IMR-90 (cell line): ENCODE measurements at regions not wholly inside any gene's neighbourhood (a gene's known extent, or its start where the extent isn't known, plus 50 kb on each side); places are given as distances from the start of the nearest gene placed in this dataset.

ENCODE experiments used
- ATAC-seq: fragments of 200-7000 bp; cut with Tn5 transposase; 2 replicates; pipeline ENCODE4 v1.9.1; 2020; ENCODE audit warnings: low read depth, mild to moderate bottlenecking, moderate library complexity
- BruUV-seq: library from RNA; stranded (reverse); fragments of 400-500 nt; replicated peaks from 2 replicates; lab custom pipeline; 2021; lab: Mats Ljungman, UMichigan
- CTCF ChIA-PET: fragments of 300-600 bp; formaldehyde crosslinking; extraction: SDS; loops from one replicate; lab custom pipeline; 2021; ENCODE audit warnings: antibody characterized with exemption; lab: Yijun Ruan, JAX
- POLR2A ChIA-PET: fragments of 300-600 bp; sonication (Branson Sonifier 250); formaldehyde crosslinking; loops from one replicate; lab custom pipeline; 2022; ENCODE audit warnings: antibody characterized with exemption; ENCODE audit not compliant: unreplicated experiment; lab: Charles Lee
- DNase-seq: peaks from one replicate; pipeline ENCODE4 v3.0.0; 2013
- H2AFZ ChIP-seq: replicated peaks from 2 replicates; pipeline ENCODE3; 2013; ENCODE audit warnings: low read length, mild to moderate bottlenecking; ENCODE audit not compliant: poor library complexity
- H2AK5ac ChIP-seq: 2 replicates; pipeline ENCODE4 v1.6.1; 2013; ENCODE audit warnings: low read depth, low read length, inconsistent platforms
- H2AK9ac ChIP-seq: replicated peaks from 2 replicates; pipeline ENCODE3; 2013; ENCODE audit warnings: mild to moderate bottlenecking, low read depth, low read length, moderate library complexity; ENCODE audit not compliant: poor library complexity
- H2BK120ac ChIP-seq: 2 replicates; pipeline ENCODE4 v1.6.1; 2013; ENCODE audit warnings: low read depth, low read length, inconsistent platforms
- H2BK15ac ChIP-seq: 3 replicates; pipeline ENCODE4 v1.6.1; 2013; ENCODE audit warnings: low read depth, low read length, inconsistent platforms
- H2BK20ac ChIP-seq: 2 replicates; pipeline ENCODE4 v1.6.1; 2013; ENCODE audit warnings: low read depth, mild to moderate bottlenecking, inconsistent platforms, low read length, moderate library complexity
- H2BK5ac ChIP-seq: 2 replicates; pipeline ENCODE4 v1.6.1; 2013; ENCODE audit warnings: mild to moderate bottlenecking, low read depth, low read length, inconsistent platforms; ENCODE audit not compliant: poor library complexity, severe bottlenecking
- H3K14ac ChIP-seq: replicated peaks from 2 replicates; pipeline ENCODE4 v1.6.1; 2013; ENCODE audit warnings: low read depth, low read length, inconsistent platforms
- H3K18ac ChIP-seq: 2 replicates; pipeline ENCODE4 v1.6.1; 2013; ENCODE audit warnings: low read depth, low read length, control low read depth
- H3K23ac ChIP-seq: 2 replicates; pipeline ENCODE4 v1.6.1; 2013; ENCODE audit warnings: low read depth, low read length, inconsistent platforms
- H3K27ac ChIP-seq: 2 replicates; pipeline ENCODE4 v1.5.1; 2013; ENCODE audit warnings: mild to moderate bottlenecking, control low read depth, low read length; ENCODE audit not compliant: insufficient read depth
- H3K27me3 ChIP-seq: 2 replicates; pipeline ENCODE4 v1.6.1; 2013; ENCODE audit warnings: low read length; ENCODE audit not compliant: control insufficient read depth, insufficient read depth
- H3K36me3 ChIP-seq: 2 replicates; pipeline ENCODE4 v1.6.1; 2013; ENCODE audit warnings: low read length, mixed read lengths; ENCODE audit not compliant: control insufficient read depth, insufficient read depth
- H3K4ac ChIP-seq: 2 replicates; pipeline ENCODE4 v1.6.1; 2013; ENCODE audit warnings: low read depth, low read length, inconsistent platforms
- H3K4me1 ChIP-seq: 2 replicates; pipeline ENCODE4 v1.6.1; 2013; ENCODE audit warnings: low read length, mixed read lengths; ENCODE audit not compliant: control insufficient read depth, insufficient read depth
- H3K4me2 ChIP-seq: 2 replicates; pipeline ENCODE4 v1.6.1; 2013; ENCODE audit warnings: low read depth, mild to moderate bottlenecking, control low read depth, low read length, moderate library complexity
- H3K4me3 ChIP-seq: 2 replicates; pipeline ENCODE4 v1.5.1; 2013; ENCODE audit warnings: low read depth, mild to moderate bottlenecking, control low read depth, low read length, moderate library complexity; ENCODE audit not compliant: insufficient read depth
- H3K56ac ChIP-seq: 2 replicates; pipeline ENCODE4 v1.6.1; 2013; ENCODE audit warnings: low read length, inconsistent platforms; ENCODE audit not compliant: insufficient read depth; ENCODE audit errors: extremely low read depth
- H3K79me1 ChIP-seq, 2 experiments: 2 replicates each; pipeline ENCODE4 v1.6.1; 2013; ENCODE audit warnings: low read length in 2 of 2, inconsistent platforms in 1 of 2, low read depth in 1 of 2
- H3K9ac ChIP-seq: 2 replicates; pipeline ENCODE4 v1.6.1; 2013; ENCODE audit warnings: low read depth, low read length, control low read depth
- H3K9me1 ChIP-seq: 2 replicates; pipeline ENCODE4 v1.6.1; 2013; ENCODE audit warnings: low read length, inconsistent platforms; ENCODE audit not compliant: insufficient read depth
- H3K9me3 ChIP-seq: 2 replicates; pipeline ENCODE4 v1.6.1; 2013; ENCODE audit warnings: low read length; ENCODE audit not compliant: control insufficient read depth, insufficient read depth
- H4K20me1 ChIP-seq: 2 replicates; pipeline ENCODE4 v1.6.1; 2013; ENCODE audit warnings: low read length, inconsistent platforms; ENCODE audit not compliant: insufficient read depth
- H4K5ac ChIP-seq: 2 replicates; pipeline ENCODE4 v1.6.1; 2013; ENCODE audit warnings: mild to moderate bottlenecking, low read depth, low read length, control low read depth
- H4K8ac ChIP-seq, 2 experiments: 2 replicates each; pipeline ENCODE4 v1.6.1; 2013; ENCODE audit warnings: low read depth in 2 of 2, low read length in 2 of 2, control low read depth in 1 of 2, inconsistent platforms in 1 of 2
- H4K91ac ChIP-seq: 2 replicates; pipeline ENCODE4 v1.6.1; 2013; ENCODE audit warnings: low read depth, low read length, inconsistent platforms; ENCODE audit not compliant: insufficient read depth
- CHD1 ChIP-seq: IDR thresholded peaks from 2 replicates; pipeline ENCODE4 v1.6.1; 2012; ENCODE audit warnings: low read depth, low read length, improper control_type of control experiment
- FOS ChIP-seq: fragments of 150-350 bp; IDR thresholded peaks from 2 replicates; pipeline ENCODE4 v1.6.1; 2016; ENCODE audit warnings: low read depth, low read length
- MAZ ChIP-seq: IDR thresholded peaks from 2 replicates; pipeline ENCODE4 v1.6.1; 2012; ENCODE audit warnings: low read depth, mild to moderate bottlenecking, low read length, improper control_type of control experiment, moderate library complexity, borderline replicate concordance
- NFE2L2 ChIP-seq: fragments of 150-350 bp; IDR thresholded peaks from 2 replicates; pipeline ENCODE4 v1.6.1; 2016; ENCODE audit warnings: low read depth, mild to moderate bottlenecking, low read length
- RAD21 ChIP-seq: IDR thresholded peaks from 2 replicates; pipeline ENCODE4 v1.6.1; 2012; ENCODE audit warnings: low read length, improper control_type of control experiment
- RCOR1 ChIP-seq: IDR thresholded peaks from 2 replicates; pipeline ENCODE4 v1.6.1; 2012; ENCODE audit warnings: mild to moderate bottlenecking, low read length, improper control_type of control experiment; ENCODE audit not compliant: insufficient replicate concordance
- SMC3 ChIP-seq: fragments of 150-350 bp; IDR thresholded peaks from 2 replicates; pipeline ENCODE4 v1.6.1; 2016; ENCODE audit warnings: low read depth, mild to moderate bottlenecking, antibody characterized with exemption, low read length, moderate library complexity
- WGBS, 2 experiments: methylation state at CpG; one replicate each; pipeline versions ENCODE4 v1.1.5 to v1.1.7; 2013; ENCODE audit warnings: missing lambda C conversion rate in 2 of 2; ENCODE audit not compliant: insufficient read length in 1 of 2; ENCODE audit errors: extremely low coverage in 2 of 2; 5-methylcytosine and 5-hydroxymethylcytosine counted together
- dilution Hi-C: fragments of 300-500 bp; cut with HindIII; formaldehyde crosslinking; loops from one replicate; pipeline ENCODE4 v1.14.3; 2018; ENCODE audit warnings: low sequenced_read_pairs; ENCODE audit not compliant: unreplicated experiment
- in situ Hi-C: fragments of 300-500 bp; cut with MboI; formaldehyde crosslinking; loops from 3 replicates; pipeline ENCODE4 v1.14.3; 2019; ENCODE audit warnings: low sequenced_read_pairs, inconsistent platforms, mixed read lengths
- intact Hi-C: fragments of 100-400 bp; cut with micrococcal nuclease; formaldehyde crosslinking; loops from 2 replicates; pipeline ENCODE4 v1.10.0; 2022
- TF ChIP-seq, protein P1 (sequence below): fragments of 150-350 bp; IDR thresholded peaks from 2 replicates; pipeline ENCODE4 v1.6.1; 2016; ENCODE audit warnings: low read depth, mild to moderate bottlenecking, low read length, moderate library complexity, borderline replicate concordance
- TF ChIP-seq, protein P2 (sequence below): conservative IDR thresholded peaks from 2 replicates; pipeline ENCODE4 v1.5.1; 2012; ENCODE audit warnings: mild to moderate bottlenecking, low read depth, low read length, improper control_type of control experiment

DNA sequence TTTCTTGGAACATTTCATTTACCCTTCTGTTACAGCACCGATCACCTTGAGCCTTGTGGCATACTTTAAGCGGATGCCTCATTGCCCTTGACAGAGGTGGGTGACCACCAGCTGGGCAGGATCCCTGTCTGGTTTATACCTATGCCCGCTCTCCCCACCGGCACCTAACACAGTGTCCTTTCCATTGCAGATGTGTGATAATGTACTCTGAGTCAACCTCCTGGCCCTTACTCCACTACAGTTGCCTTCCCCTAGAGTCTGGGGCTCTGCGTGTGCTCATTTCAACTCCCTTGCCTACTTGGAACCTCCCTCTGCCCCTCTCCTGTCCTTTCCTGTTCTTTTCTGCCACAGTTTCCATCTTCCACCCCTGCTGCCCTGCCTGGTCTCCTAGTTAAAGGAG, 60.2 kb upstream of the MED13 start:
- H3K9me1 ChIP-seq, result no peaks in the 10 kb centered on the region
- no peaks in the 10 kb centered on the region for H3K9me3 ChIP-seq
- WGBS, 2 experiments, result 86% methylated on average over 1 of the region's 5 CpGs; no CpG with 5 or more reads in 1 of the 2 experiments
- no peak overlapping the region for H4K8ac ChIP-seq
- no peak overlapping the region for H4K5ac ChIP-seq
- ChIA-PET CTCF (no interaction called here), POLR2A (no interaction called here)
- no peak overlapping the region for H3K56ac ChIP-seq
- no peaks in the 10 kb centered on the region for H4K20me1 ChIP-seq
- no peak overlapping the region for H3K23ac ChIP-seq
- intact Hi-C loops, result no loop called here
- H3K27ac ChIP-seq, result no peak overlapping the region
- H2BK20ac ChIP-seq, result no peak overlapping the region
- H3K4me3 ChIP-seq, result no peak overlapping the region
- no peak overlapping the region for H3K18ac ChIP-seq
- dilution Hi-C loops, result no loop called here
- H2AK5ac ChIP-seq, result no peak overlapping the region
- no peak overlapping the region for H3K9ac ChIP-seq
- H3K4ac ChIP-seq, result no peak overlapping the region
- no peak overlapping the region for H2BK120ac ChIP-seq
- DNase-seq (no peak), ATAC-seq (no peak)
- no peak overlapping the region for H4K91ac ChIP-seq
- H3K79me1 ChIP-seq, result no peaks in the 10 kb centered on the region
- H2AK9ac ChIP-seq, result no peak overlapping the region
- H3K4me1 ChIP-seq, result no peaks in the 10 kb centered on the region
- H2BK15ac ChIP-seq, result no peak overlapping the region
- H3K27me3 ChIP-seq, result peaks cover 14% of the 10 kb centered on the region
- H3K4me2 ChIP-seq, result no peak overlapping the region
- no peak overlapping the region for H2BK5ac ChIP-seq
- H3K36me3 ChIP-seq, result no peaks in the 10 kb centered on the region
- in situ Hi-C loops, result no loop called here
- no peak overlapping the region for H2AFZ ChIP-seq
- TF ChIP-seq NFE2L2 (no peak), RCOR1 (no peak), CHD1 (no peak), SMC3 (no peak), MAZ (no peak), RAD21 (no peak), FOS (no peak)
- TF ChIP-seq, protein P1, sequence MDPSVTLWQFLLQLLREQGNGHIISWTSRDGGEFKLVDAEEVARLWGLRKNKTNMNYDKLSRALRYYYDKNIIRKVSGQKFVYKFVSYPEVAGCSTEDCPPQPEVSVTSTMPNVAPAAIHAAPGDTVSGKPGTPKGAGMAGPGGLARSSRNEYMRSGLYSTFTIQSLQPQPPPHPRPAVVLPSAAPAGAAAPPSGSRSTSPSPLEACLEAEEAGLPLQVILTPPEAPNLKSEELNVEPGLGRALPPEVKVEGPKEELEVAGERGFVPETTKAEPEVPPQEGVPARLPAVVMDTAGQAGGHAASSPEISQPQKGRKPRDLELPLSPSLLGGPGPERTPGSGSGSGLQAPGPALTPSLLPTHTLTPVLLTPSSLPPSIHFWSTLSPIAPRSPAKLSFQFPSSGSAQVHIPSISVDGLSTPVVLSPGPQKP, result no peak
- TF ChIP-seq, protein P2, sequence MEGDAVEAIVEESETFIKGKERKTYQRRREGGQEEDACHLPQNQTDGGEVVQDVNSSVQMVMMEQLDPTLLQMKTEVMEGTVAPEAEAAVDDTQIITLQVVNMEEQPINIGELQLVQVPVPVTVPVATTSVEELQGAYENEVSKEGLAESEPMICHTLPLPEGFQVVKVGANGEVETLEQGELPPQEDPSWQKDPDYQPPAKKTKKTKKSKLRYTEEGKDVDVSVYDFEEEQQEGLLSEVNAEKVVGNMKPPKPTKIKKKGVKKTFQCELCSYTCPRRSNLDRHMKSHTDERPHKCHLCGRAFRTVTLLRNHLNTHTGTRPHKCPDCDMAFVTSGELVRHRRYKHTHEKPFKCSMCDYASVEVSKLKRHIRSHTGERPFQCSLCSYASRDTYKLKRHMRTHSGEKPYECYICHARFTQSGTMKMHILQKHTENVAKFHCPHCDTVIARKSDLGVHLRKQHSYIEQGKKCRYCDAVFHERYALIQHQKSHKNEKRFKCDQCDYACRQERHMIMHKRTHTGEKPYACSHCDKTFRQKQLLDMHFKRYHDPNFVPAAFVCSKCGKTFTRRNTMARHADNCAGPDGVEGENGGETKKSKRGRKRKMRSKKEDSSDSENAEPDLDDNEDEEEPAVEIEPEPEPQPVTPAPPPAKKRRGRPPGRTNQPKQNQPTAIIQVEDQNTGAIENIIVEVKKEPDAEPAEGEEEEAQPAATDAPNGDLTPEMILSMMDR, result no peak
- no TSS peak for BruUV-seq
- H3K14ac ChIP-seq, result no peak overlapping the region
